Activated naive CD8-positive, alpha-beta T cell treated with anti-CD3 and anti-CD28 coated beads, Interleukin-2, amount 10 ng/mL, durations not matched to agents 7 days and 5 days (primary cell): ENCODE measurements at regions not wholly inside any gene's neighbourhood (a gene's known extent, or its start where the extent isn't known, plus 50 kb on each side); places are given as distances from the start of the nearest gene placed in this dataset.

Experiments
- ATAC-seq: fragments of 150-1000 bp; cut with Tn5 transposase; one replicate; pipeline ENCODE4 v1.10.0; 2021; ENCODE audit warnings: low read depth, moderate library complexity
- POLR2A ChIA-PET: fragments of 350-600 bp; sonication (Branson Sonifier 250); formaldehyde crosslinking; loops from one replicate; lab custom pipeline; 2021; ENCODE audit warnings: antibody characterized with exemption; lab: Charles Lee
- DNase-seq: peaks from one replicate; pipeline ENCODE4 v3.0.0; 2021
- H3K27ac Mint-ChIP-seq: one replicate; pipeline ENCODE4 v1.8.0; 2022; ENCODE audit warnings: mild to moderate bottlenecking, mixed read lengths
- H3K27me3 Mint-ChIP-seq: one replicate; pipeline ENCODE4 v1.8.0; 2022; ENCODE audit warnings: mild to moderate bottlenecking, moderate library complexity, mixed read lengths
- H3K36me3 Mint-ChIP-seq: one replicate; pipeline ENCODE4 v1.8.0; 2021; ENCODE audit warnings: mild to moderate bottlenecking, mixed read lengths
- H3K4me1 Mint-ChIP-seq: one replicate; pipeline ENCODE4 v1.8.0; 2021; ENCODE audit warnings: mixed read lengths
- H3K4me3 Mint-ChIP-seq: one replicate; pipeline ENCODE4 v1.8.0; 2022; ENCODE audit warnings: mild to moderate bottlenecking, moderate library complexity, mixed read lengths
- H3K9me3 Mint-ChIP-seq: one replicate; pipeline ENCODE4 v1.8.0; 2021; ENCODE audit warnings: mixed read lengths

DNA sequence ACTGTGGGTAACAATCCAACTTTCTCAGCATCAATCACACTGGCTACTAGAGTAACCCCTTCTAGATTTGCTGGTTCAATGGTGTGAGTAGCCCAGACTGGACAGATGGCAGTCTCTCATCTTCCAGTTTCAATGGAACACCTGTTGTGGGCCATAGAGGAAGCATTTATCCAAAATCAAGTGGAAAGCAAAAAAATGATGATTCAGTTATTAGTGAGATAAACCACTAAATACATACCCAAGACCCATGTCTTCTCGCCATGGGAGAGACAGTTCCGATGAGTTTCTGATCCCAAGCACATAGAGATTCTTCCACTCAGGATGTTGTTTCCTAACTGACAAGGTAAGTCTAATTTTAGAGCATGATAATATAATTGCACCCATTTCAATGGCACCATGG lies 194.0 kb downstream of the IRS1 start:
- Mint-ChIP-seq H3K9me3 (peaks cover 5% of the 10 kb centered on the region), H3K4me1 (peaks cover 10% of the 10 kb centered on the region), H3K4me3 (no peak overlapping the region), H3K36me3 (peaks cover 5% of the 10 kb centered on the region), H3K27me3 (peaks cover 6% of the 10 kb centered on the region), H3K27ac (no peak overlapping the region)
- no peak for DNase-seq
- no peak for ATAC-seq
- POLR2A ChIA-PET, result no interaction called here

DNA sequence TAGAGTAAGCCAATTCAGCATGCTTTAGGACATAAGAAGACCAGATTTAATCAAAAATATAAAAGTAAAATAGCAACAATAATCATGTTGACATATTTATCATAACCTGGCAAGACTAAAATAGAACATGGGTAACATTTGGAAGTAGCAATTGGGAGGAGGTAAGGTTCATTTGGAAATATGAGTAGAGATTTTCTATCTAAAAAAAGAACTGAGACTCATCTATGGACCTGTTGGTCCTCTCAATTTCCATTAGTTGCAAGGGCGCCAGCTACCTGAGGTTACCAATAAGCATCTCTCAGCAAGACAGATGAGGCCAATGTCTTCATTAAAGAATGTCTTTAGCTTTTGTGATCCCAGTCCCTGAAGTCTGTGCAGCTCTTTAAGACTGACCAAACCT lies 196.0 kb downstream of the IRS1 start:
- no peak overlapping the region for H3K4me3 Mint-ChIP-seq
- H3K27ac Mint-ChIP-seq, result no peak overlapping the region
- ATAC-seq (no peak), DNase-seq (no peak)
- peaks cover 6% of the 10 kb centered on the region for H3K27me3 Mint-ChIP-seq
- H3K36me3 Mint-ChIP-seq, result peaks cover 5% of the 10 kb centered on the region
- POLR2A ChIA-PET, result no interaction called here
- peaks cover 3% of the 10 kb centered on the region for H3K9me3 Mint-ChIP-seq
- peaks cover 4% of the 10 kb centered on the region for H3K4me1 Mint-ChIP-seq

- no peak for DNase-seq
- Mint-ChIP-seq H3K9me3 (peaks cover 2% of the 10 kb centered on the region), H3K4me3 (no peak overlapping the region), H3K27ac (no peak overlapping the region), H3K4me1 (no peaks in the 10 kb centered on the region), H3K36me3 (peaks cover 3% of the 10 kb centered on the region), H3K27me3 (peaks cover 12% of the 10 kb centered on the region)
- ATAC-seq, result no peak
- POLR2A ChIA-PET, result no interaction called here
Measured at GRCh38 chr2:226601881-226602662, 197.5 kb downstream of the IRS1 start.

- POLR2A ChIA-PET, result no interaction called here
- Mint-ChIP-seq H3K36me3 (no peaks in the 10 kb centered on the region), H3K27me3 (peaks cover 12% of the 10 kb centered on the region), H3K27ac (no peak overlapping the region), H3K4me1 (no peaks in the 10 kb centered on the region), H3K4me3 (no peak overlapping the region), H3K9me3 (peaks cover 3% of the 10 kb centered on the region)
- ATAC-seq (no peak), DNase-seq (no peak)
Measured at GRCh38 chr2:226600802-226601201, 198.8 kb downstream of the IRS1 start.

DNA sequence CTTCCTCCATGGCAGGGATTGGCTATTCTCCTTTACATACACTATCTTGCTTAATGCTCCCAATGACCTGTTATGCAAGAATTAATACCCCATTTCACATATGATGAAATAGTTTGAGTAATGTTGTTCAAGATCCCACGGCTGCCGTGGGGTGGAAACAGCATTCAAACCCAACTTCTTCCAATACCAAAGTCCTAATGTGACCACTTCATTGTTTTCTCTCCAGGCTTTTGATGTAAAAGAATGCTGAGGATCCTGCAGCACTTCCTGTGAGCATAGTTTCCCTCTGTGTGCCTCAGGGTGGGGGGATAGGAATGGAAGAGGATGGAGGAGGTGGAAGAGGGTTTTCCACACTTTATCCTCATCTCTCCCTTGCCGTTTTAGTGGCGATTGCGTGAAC lies 199.4 kb downstream of the IRS1 start:
- Mint-ChIP-seq H3K27ac (no peak overlapping the region), H3K27me3 (peaks cover 12% of the 10 kb centered on the region)

GRCh38 chr2:226589043-226589442 lies 210.6 kb downstream of the IRS1 start:
- POLR2A ChIA-PET, result no interaction called here
- H3K27me3 Mint-ChIP-seq, result peaks cover 10% of the 10 kb centered on the region
- no peaks in the 10 kb centered on the region for H3K4me1 Mint-ChIP-seq
- H3K4me3 Mint-ChIP-seq, result no peak overlapping the region
- H3K36me3 Mint-ChIP-seq, result no peaks in the 10 kb centered on the region
- ATAC-seq, result no peak
- no peak for DNase-seq
- H3K9me3 Mint-ChIP-seq, result peaks cover 1% of the 10 kb centered on the region
- H3K27ac Mint-ChIP-seq, result no peak overlapping the region

More for the DNA sequence above, 199.4 kb downstream of the IRS1 start:
- POLR2A ChIA-PET, result no interaction called here
- DNase-seq (no peak), ATAC-seq (no peak)
- Mint-ChIP-seq H3K36me3 (no peaks in the 10 kb centered on the region), H3K9me3 (peaks cover 4% of the 10 kb centered on the region), H3K4me1 (no peaks in the 10 kb centered on the region), H3K4me3 (no peak overlapping the region)

DNA sequence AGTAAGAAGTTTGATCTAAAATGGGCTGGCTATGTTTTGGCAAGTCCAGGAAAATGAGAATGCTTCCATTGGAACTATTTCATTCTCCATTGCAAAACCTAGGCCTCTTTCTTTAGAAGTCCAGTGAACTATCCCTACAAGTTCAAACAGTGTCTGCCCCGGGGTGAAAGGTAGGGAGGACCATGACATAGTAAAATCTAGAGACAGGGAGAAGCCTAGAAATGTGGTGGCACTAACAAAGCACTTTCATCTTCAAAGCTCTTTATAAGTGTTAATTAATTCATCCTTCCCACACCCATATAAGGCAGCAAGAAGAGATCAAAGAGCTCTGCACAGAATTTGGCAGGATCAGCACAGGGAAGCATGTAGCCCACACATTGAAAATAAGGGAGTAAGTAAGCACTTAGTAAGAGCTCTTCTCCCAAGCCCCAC lies 214.5 kb downstream of the IRS1 start:
- Mint-ChIP-seq H3K27ac (no peak overlapping the region), H3K36me3 (no peaks in the 10 kb centered on the region), H3K27me3 (peaks cover 15% of the 10 kb centered on the region), H3K4me3 (no peak overlapping the region), H3K9me3 (no peaks in the 10 kb centered on the region), H3K4me1 (no peaks in the 10 kb centered on the region)
- DNase-seq (no peak), ATAC-seq (no peak)
- POLR2A ChIA-PET, result no interaction called here

DNA sequence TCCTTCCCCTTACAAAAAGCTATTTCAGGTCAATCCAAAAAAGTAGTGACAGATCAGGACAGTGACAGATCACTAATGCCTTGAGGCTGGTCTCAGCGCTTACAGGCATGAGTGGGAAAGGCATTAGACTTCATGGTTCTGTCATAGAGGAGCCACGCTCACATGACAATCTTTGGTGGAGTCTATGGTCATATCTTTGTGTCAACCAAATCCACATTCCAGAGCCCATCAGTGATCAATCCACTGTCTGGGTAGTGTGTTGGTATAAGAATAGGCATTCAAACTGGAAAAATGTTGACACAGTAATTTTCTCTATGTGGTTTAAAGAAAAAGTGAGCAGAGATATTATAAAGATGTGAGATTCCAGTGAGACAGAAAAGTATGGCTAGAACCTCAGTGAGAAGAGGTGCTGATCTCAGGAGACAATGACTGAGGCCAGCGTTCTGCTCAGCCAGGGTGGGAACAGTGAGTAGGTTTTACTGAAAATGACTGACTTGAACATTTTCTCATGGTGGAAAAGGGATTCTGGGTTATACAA lies 215.0 kb downstream of the IRS1 start:
- Mint-ChIP-seq H3K4me1 (no peaks in the 10 kb centered on the region), H3K27me3 (peaks cover 15% of the 10 kb centered on the region), H3K9me3 (no peaks in the 10 kb centered on the region), H3K4me3 (no peak overlapping the region), H3K27ac (no peak overlapping the region), H3K36me3 (no peaks in the 10 kb centered on the region)
- no peak for ATAC-seq
- DNase-seq, result no peak
- POLR2A ChIA-PET, result no interaction called here

DNA sequence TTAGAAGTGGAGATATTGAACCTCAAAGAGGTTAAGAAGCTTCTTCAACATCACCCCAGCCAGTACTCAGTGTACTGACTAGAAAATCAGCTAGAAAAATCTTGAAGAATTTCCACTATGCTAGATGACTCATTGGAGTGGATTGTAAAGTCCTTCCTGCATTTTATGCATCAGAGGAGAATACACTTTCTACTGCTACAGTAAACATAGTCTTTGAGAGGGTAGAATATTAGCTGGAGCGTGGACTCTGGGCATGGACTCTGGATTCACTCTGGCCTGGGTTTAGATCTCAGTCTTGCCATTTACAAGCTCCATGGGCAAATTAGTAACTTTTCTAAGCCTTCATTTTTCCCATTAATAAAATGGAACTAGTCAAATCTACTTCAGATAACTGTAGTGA lies 215.9 kb downstream of the IRS1 start:
- H3K27ac Mint-ChIP-seq, result no peak overlapping the region
- H3K4me3 Mint-ChIP-seq, result no peak overlapping the region
- H3K4me1 Mint-ChIP-seq, result no peaks in the 10 kb centered on the region
- POLR2A ChIA-PET, result no interaction called here
- DNase-seq (no peak), ATAC-seq (no peak)
- H3K27me3 Mint-ChIP-seq, result peaks cover 18% of the 10 kb centered on the region
- H3K36me3 Mint-ChIP-seq, result no peaks in the 10 kb centered on the region
- H3K9me3 Mint-ChIP-seq, result no peaks in the 10 kb centered on the region

- Mint-ChIP-seq H3K4me3 (no peak overlapping the region), H3K27ac (no peak overlapping the region), H3K27me3 (peaks cover 18% of the 10 kb centered on the region), H3K36me3 (no peaks in the 10 kb centered on the region), H3K9me3 (no peaks in the 10 kb centered on the region), H3K4me1 (no peaks in the 10 kb centered on the region)
- POLR2A ChIA-PET, result no interaction called here
- DNase-seq (no peak), ATAC-seq (no peak)
Measured at GRCh38 chr2:226581661-226582060, 218.0 kb downstream of the IRS1 start.

DNA sequence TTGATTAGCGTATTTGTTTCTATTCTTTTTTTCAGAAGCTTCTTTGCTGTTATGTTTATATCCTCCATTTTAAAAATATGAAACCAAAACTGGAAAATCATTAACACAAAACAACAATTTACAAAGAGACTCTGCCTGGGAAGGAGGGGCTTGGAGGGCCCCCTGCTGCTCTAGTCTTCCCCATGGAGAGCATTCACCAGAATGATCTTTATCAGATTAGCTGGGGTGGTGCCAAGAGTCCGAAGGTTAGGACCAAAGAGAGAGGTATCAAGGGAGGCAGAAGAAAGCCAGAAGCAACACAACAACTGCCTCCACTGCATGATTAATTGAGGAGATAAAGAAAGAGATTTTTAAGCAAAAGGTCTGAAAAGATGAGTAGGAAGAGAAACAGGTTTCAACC lies 218.6 kb downstream of the IRS1 start:
- no peak overlapping the region for H3K4me3 Mint-ChIP-seq
- POLR2A ChIA-PET, result no interaction called here
- no peaks in the 10 kb centered on the region for H3K9me3 Mint-ChIP-seq
- DNase-seq (no peak), ATAC-seq (no peak)
- no peak overlapping the region for H3K27ac Mint-ChIP-seq
- H3K36me3 Mint-ChIP-seq, result no peaks in the 10 kb centered on the region
- peaks cover 18% of the 10 kb centered on the region for H3K27me3 Mint-ChIP-seq
- no peaks in the 10 kb centered on the region for H3K4me1 Mint-ChIP-seq

GRCh38 chr2:226580403-226580802 lies 219.2 kb downstream of the IRS1 start:
- DNase-seq (no peak), ATAC-seq (no peak)
- H3K9me3 Mint-ChIP-seq, result no peaks in the 10 kb centered on the region
- no peaks in the 10 kb centered on the region for H3K36me3 Mint-ChIP-seq
- H3K27me3 Mint-ChIP-seq, result peaks cover 16% of the 10 kb centered on the region
- H3K4me1 Mint-ChIP-seq, result no peaks in the 10 kb centered on the region
- no peak overlapping the region for H3K27ac Mint-ChIP-seq
- POLR2A ChIA-PET, result no interaction called here
- H3K4me3 Mint-ChIP-seq, result no peak overlapping the region

- Mint-ChIP-seq H3K4me1 (no peaks in the 10 kb centered on the region), H3K4me3 (no peak overlapping the region)
- ATAC-seq, result no peak
Measured at GRCh38 chr2:226579519-226579918, 220.1 kb downstream of the IRS1 start.

GRCh38 chr2:226578879-226579278 lies 220.7 kb downstream of the IRS1 start:
- H3K36me3 Mint-ChIP-seq, result no peaks in the 10 kb centered on the region
- no peaks in the 10 kb centered on the region for H3K4me1 Mint-ChIP-seq
- H3K27me3 Mint-ChIP-seq, result peaks cover 13% of the 10 kb centered on the region
- ATAC-seq (no peak), DNase-seq (no peak)
- no peaks in the 10 kb centered on the region for H3K9me3 Mint-ChIP-seq
- H3K27ac Mint-ChIP-seq, result no peak overlapping the region
- H3K4me3 Mint-ChIP-seq, result no peak overlapping the region
- POLR2A ChIA-PET, result no interaction called here

More at GRCh38 chr2:226579519-226579918, 220.1 kb downstream of the IRS1 start:
- H3K36me3 Mint-ChIP-seq, result no peaks in the 10 kb centered on the region
- POLR2A ChIA-PET, result no interaction called here
- DNase-seq, result no peak
- H3K9me3 Mint-ChIP-seq, result no peaks in the 10 kb centered on the region
- no peak overlapping the region for H3K27ac Mint-ChIP-seq
- peaks cover 13% of the 10 kb centered on the region for H3K27me3 Mint-ChIP-seq
